H9 (cell line): ENCODE measurements at regions not wholly inside any gene's neighbourhood (a gene's known extent, or its start where the extent isn't known, plus 50 kb on each side); places are given as distances from the start of the nearest gene placed in this dataset.

ENCODE experiments used
- DNase-seq: peaks from one replicate; pipeline ENCODE4 v3.0.0-alpha.2; 2017
- H2AFZ ChIP-seq: one replicate; pipeline ENCODE4 v1.6.1; 2013; ENCODE audit warnings: mild to moderate bottlenecking, low read length, control low read depth, moderate library complexity
- H2AK5ac ChIP-seq: 2 replicates; pipeline ENCODE4 v1.6.1; 2013; ENCODE audit warnings: low read length, control low read depth, mixed read lengths; ENCODE audit not compliant: insufficient read length
- H2BK120ac ChIP-seq: one replicate; pipeline ENCODE4 v1.6.1; 2013; ENCODE audit warnings: low read depth, mild to moderate bottlenecking, low read length, control low read depth, inconsistent platforms; ENCODE audit not compliant: poor library complexity, severe bottlenecking
- H2BK12ac ChIP-seq: 2 replicates; pipeline ENCODE4 v1.6.1; 2013; ENCODE audit warnings: low read length, control low read depth, mixed read lengths, low read depth; ENCODE audit not compliant: insufficient read length
- H2BK15ac ChIP-seq: 2 replicates; pipeline ENCODE4 v1.6.1; 2013; ENCODE audit warnings: low read depth, low read length, control low read depth
- H2BK20ac ChIP-seq: one replicate; pipeline ENCODE4 v1.6.1; 2013; ENCODE audit warnings: low read depth, mild to moderate bottlenecking, low read length, control low read depth, inconsistent platforms; ENCODE audit not compliant: poor library complexity, severe bottlenecking
- H2BK5ac ChIP-seq: 2 replicates; pipeline ENCODE4 v1.6.1; 2013; ENCODE audit warnings: low read length, control low read depth, mixed read lengths; ENCODE audit not compliant: insufficient read length
- H3K14ac ChIP-seq: 2 replicates; pipeline ENCODE4 v1.6.1; 2013; ENCODE audit warnings: low read length, control low read depth; ENCODE audit not compliant: insufficient read depth
- H3K18ac ChIP-seq: 2 replicates; pipeline ENCODE4 v1.6.1; 2013; ENCODE audit warnings: low read depth, mild to moderate bottlenecking, mixed read lengths, low read length, control low read depth; ENCODE audit not compliant: insufficient read length
- H3K23ac ChIP-seq: 2 replicates; pipeline ENCODE4 v1.6.1; 2013; ENCODE audit warnings: low read length, control low read depth, mixed read lengths, low read depth; ENCODE audit not compliant: insufficient read length
- H3K23me2 ChIP-seq: 2 replicates; pipeline ENCODE4 v1.6.1; 2013; ENCODE audit warnings: low read depth, mild to moderate bottlenecking, mixed read lengths, low read length, control low read depth; ENCODE audit not compliant: insufficient read length, poor library complexity, severe bottlenecking
- H3K27ac ChIP-seq: 2 replicates; pipeline ENCODE4 v1.5.1; 2013; ENCODE audit warnings: low read length, control low read depth, mixed read lengths, low read depth; ENCODE audit not compliant: insufficient read length
- H3K27me3 ChIP-seq: 2 replicates; pipeline ENCODE4 v1.6.1; 2013; ENCODE audit warnings: low read length, control low read depth, inconsistent platforms; ENCODE audit not compliant: insufficient read depth
- H3K4ac ChIP-seq: 2 replicates; pipeline ENCODE4 v1.6.1; 2013; ENCODE audit warnings: low read depth, mild to moderate bottlenecking, control low read depth, inconsistent platforms, low read length, moderate library complexity
- H3K4me1 ChIP-seq: 2 replicates; pipeline ENCODE4 v1.6.1; 2013; ENCODE audit warnings: low read length, control low read depth, inconsistent platforms; ENCODE audit not compliant: insufficient read depth
- H3K4me2 ChIP-seq: 2 replicates; pipeline ENCODE4 v1.6.1; 2013; ENCODE audit warnings: low read length, control low read depth, mixed read lengths; ENCODE audit not compliant: insufficient read length, insufficient read depth
- H3K56ac ChIP-seq: 2 replicates; pipeline ENCODE4 v1.6.1; 2013; ENCODE audit warnings: low read depth, mild to moderate bottlenecking, mixed read lengths, low read length, control low read depth; ENCODE audit not compliant: insufficient read length
- H3K79me1 ChIP-seq: 2 replicates; pipeline ENCODE4 v1.6.1; 2013; ENCODE audit warnings: low read depth, mild to moderate bottlenecking, moderate library complexity, low read length, control low read depth, inconsistent platforms; ENCODE audit not compliant: insufficient read depth, poor library complexity, severe bottlenecking
- H3K79me2 ChIP-seq: 2 replicates; pipeline ENCODE4 v1.6.1; 2013; ENCODE audit warnings: low read length, control low read depth, inconsistent platforms; ENCODE audit not compliant: insufficient read depth
- H3K9ac ChIP-seq: 2 replicates; pipeline ENCODE4 v1.6.1; 2013; ENCODE audit warnings: low read length, control low read depth, mixed read lengths; ENCODE audit not compliant: insufficient read length; ENCODE audit errors: extremely low read depth
- H3K9me3 ChIP-seq: one replicate; pipeline ENCODE4 v1.6.1; 2013; ENCODE audit warnings: low read depth, low read length, inconsistent platforms; ENCODE audit not compliant: control insufficient read depth
- H3T11ph ChIP-seq: one replicate; pipeline ENCODE4 v1.6.1; 2013; ENCODE audit warnings: mild to moderate bottlenecking, low read length, control low read depth, inconsistent platforms
- H4K20me1 ChIP-seq: one replicate; pipeline ENCODE4 v1.6.1; 2013; ENCODE audit not compliant: control insufficient read depth, insufficient read length, insufficient read depth
- H4K5ac ChIP-seq: 2 replicates; pipeline ENCODE4 v1.6.1; 2013; ENCODE audit warnings: low read depth, mild to moderate bottlenecking, mixed read lengths, low read length, control low read depth; ENCODE audit not compliant: insufficient read length
- H4K8ac ChIP-seq: replicated peaks from 2 replicates; pipeline ENCODE4 v1.6.1; 2013; ENCODE audit warnings: low read length, control low read depth, mixed read lengths, low read depth; ENCODE audit not compliant: insufficient read length
- H4K91ac ChIP-seq: 2 replicates; pipeline ENCODE4 v1.6.1; 2013; ENCODE audit warnings: low read depth, mild to moderate bottlenecking, moderate library complexity, mixed read lengths, low read length, control low read depth; ENCODE audit not compliant: insufficient read length
- H3K27ac Mint-ChIP-seq, 3 experiments: 2 replicates in 2 of 3; 3 replicates in 1 of 3; pipeline ENCODE4 v1.8.0; 2020 to 2021; ENCODE audit warnings: mixed read lengths in 3 of 3, mild to moderate bottlenecking in 1 of 3, moderate library complexity in 1 of 3
- H3K27me3 Mint-ChIP-seq: 2 replicates; pipeline ENCODE4 v1.8.0; 2021; ENCODE audit warnings: low read depth, mild to moderate bottlenecking, moderate library complexity, mixed read lengths
- H3K36me3 Mint-ChIP-seq, 3 experiments: 2 replicates in 2 of 3; 3 replicates in 1 of 3; pipeline ENCODE4 v1.8.0; 2020 to 2021; ENCODE audit warnings: low read depth in 3 of 3, mixed read lengths in 3 of 3; ENCODE audit not compliant: insufficient read depth in 1 of 3
- H3K4me1 Mint-ChIP-seq, 2 experiments: 2 replicates each; pipeline ENCODE4 v1.8.0; 2020; ENCODE audit warnings: mixed read lengths in 2 of 2
- H3K4me3 Mint-ChIP-seq, 2 experiments: 2 replicates in 1 of 2; 3 replicates in 1 of 2; pipeline ENCODE4 v1.8.0; 2020 to 2021; ENCODE audit warnings: mild to moderate bottlenecking in 2 of 2, mixed read lengths in 2 of 2, moderate library complexity in 1 of 2
- H3K9me3 Mint-ChIP-seq, 2 experiments: 2 replicates in 1 of 2; 3 replicates in 1 of 2; pipeline ENCODE4 v1.8.0; 2020; ENCODE audit warnings: mild to moderate bottlenecking in 2 of 2, mixed read lengths in 2 of 2, moderate library complexity in 1 of 2
- WGBS: extraction: QIAGEN DNeasy Blood & Tissue Kit; methylation state at CpG from one replicate; pipeline ENCODE4 v1.1.7; 2013; ENCODE audit warnings: missing lambda C conversion rate, low lambda C conversion rate, mixed read lengths; ENCODE audit not compliant: insufficient read length; ENCODE audit errors: extremely low coverage; 5-methylcytosine and 5-hydroxymethylcytosine counted together
- TF ChIP-seq, protein P1 (sequence below): fragments of 200-600 bp; sonication (generic); conservative IDR thresholded peaks from 3 replicates; pipeline ENCODE4 v1.8.0; 2021; ENCODE audit warnings: antibody characterized with exemption, mild to moderate bottlenecking

GRCh38 chr1:5161372-5161771 lies 507.0 kb downstream of the AJAP1 start:
- Histone ChIP-seq H4K8ac (no peak overlapping the region), H3K27ac (no peak overlapping the region), H3K9ac (no peak overlapping the region), H3K9me3 (no peaks in the 10 kb centered on the region), H2BK12ac (no peak overlapping the region), H4K20me1 (no peaks in the 10 kb centered on the region), H2BK120ac (no peak overlapping the region), H4K91ac (no peak overlapping the region), H2BK5ac (no peak overlapping the region), H2BK15ac (no peak overlapping the region), H3K18ac (no peak overlapping the region), H3K79me2 (no peaks in the 10 kb centered on the region), H3K4ac (no peak overlapping the region), H3K79me1 (no peaks in the 10 kb centered on the region), H3K56ac (no peak overlapping the region), H2BK20ac (no peak overlapping the region), H3K23ac (no peak overlapping the region), H3K4me2 (no peak overlapping the region), H3K4me1 (no peaks in the 10 kb centered on the region), H4K5ac (no peak overlapping the region), H2AK5ac (no peak overlapping the region), H3K23me2 (no peaks in the 10 kb centered on the region), H3K14ac (no peak overlapping the region), H3K27me3 (no peaks in the 10 kb centered on the region), H3T11ph (no peak overlapping the region), H2AFZ (no peak overlapping the region)
- no CpG with 5 or more reads among the region's 4 CpGs for WGBS
- Mint-ChIP-seq H3K27ac (no peak overlapping the region), H3K9me3 (peaks cover 10 to 15% of the 10 kb centered on the region in 2 experiments), H3K36me3 (no peaks in the 10 kb centered on the region; a peak in 1 of 7 replicates), H3K4me3 (no peak overlapping the region), H3K27me3 (peaks cover 25% of the 10 kb centered on the region), H3K4me1 (peaks cover 9 to 17% of the 10 kb centered on the region in 2 experiments; a peak in 3 of 4 replicates)
- TF ChIP-seq, protein P1, sequence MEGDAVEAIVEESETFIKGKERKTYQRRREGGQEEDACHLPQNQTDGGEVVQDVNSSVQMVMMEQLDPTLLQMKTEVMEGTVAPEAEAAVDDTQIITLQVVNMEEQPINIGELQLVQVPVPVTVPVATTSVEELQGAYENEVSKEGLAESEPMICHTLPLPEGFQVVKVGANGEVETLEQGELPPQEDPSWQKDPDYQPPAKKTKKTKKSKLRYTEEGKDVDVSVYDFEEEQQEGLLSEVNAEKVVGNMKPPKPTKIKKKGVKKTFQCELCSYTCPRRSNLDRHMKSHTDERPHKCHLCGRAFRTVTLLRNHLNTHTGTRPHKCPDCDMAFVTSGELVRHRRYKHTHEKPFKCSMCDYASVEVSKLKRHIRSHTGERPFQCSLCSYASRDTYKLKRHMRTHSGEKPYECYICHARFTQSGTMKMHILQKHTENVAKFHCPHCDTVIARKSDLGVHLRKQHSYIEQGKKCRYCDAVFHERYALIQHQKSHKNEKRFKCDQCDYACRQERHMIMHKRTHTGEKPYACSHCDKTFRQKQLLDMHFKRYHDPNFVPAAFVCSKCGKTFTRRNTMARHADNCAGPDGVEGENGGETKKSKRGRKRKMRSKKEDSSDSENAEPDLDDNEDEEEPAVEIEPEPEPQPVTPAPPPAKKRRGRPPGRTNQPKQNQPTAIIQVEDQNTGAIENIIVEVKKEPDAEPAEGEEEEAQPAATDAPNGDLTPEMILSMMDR = peak; percentile 46; the same call in 2 of the 3 replicates
- peak; percentile 74 for DNase-seq
